Keratinocyte (primary cell): ENCODE measurements at regions not wholly inside any gene's neighbourhood (a gene's known extent, or its start where the extent isn't known, plus 50 kb on each side); places are given as distances from the start of the nearest gene placed in this dataset.

ENCODE experiments used
- DNase-seq: peaks from one replicate; pipeline ENCODE4 v3.0.0-alpha.2; 2011; ENCODE audit warnings: low read depth, missing footprints, low spot score
- FAIRE-seq: peaks from 2 replicates; lab custom pipeline; 2011; peaks lifted over from hg19 to GRCh38; lab: Jason Lieb, UNC
- H2AFZ ChIP-seq: 2 replicates; pipeline ENCODE4 v1.6.0; 2012; ENCODE audit warnings: low read length, control low read depth, inconsistent platforms; ENCODE audit not compliant: control insufficient read depth
- H3K27ac ChIP-seq: 2 replicates; pipeline ENCODE4 v1.5.1; 2011; ENCODE audit warnings: low read length; ENCODE audit not compliant: control insufficient read depth, insufficient read depth
- H3K27me3 ChIP-seq: 3 replicates; pipeline ENCODE4 v1.6.0; 2011; ENCODE audit warnings: low read length; ENCODE audit not compliant: control insufficient read depth, insufficient read depth; ENCODE audit errors: extremely low read depth
- H3K36me3 ChIP-seq, 2 experiments: 2 replicates in 1 of 2; 3 replicates in 1 of 2; pipeline ENCODE4 v1.5.1; 2011; ENCODE audit warnings: low read length in 2 of 2, mild to moderate bottlenecking in 1 of 2; ENCODE audit not compliant: control insufficient read depth in 2 of 2, insufficient read depth in 2 of 2; ENCODE audit errors: extremely low read depth in 1 of 2
- H3K4me1 ChIP-seq: 3 replicates; pipeline ENCODE4 v1.5.1; 2011; ENCODE audit warnings: low read length; ENCODE audit not compliant: control insufficient read depth, insufficient read depth; ENCODE audit errors: extremely low read depth
- H3K4me2 ChIP-seq: 3 replicates; pipeline ENCODE4 v1.6.0; 2011; ENCODE audit warnings: low read depth, low read length; ENCODE audit not compliant: control insufficient read depth, insufficient read depth; ENCODE audit errors: extremely low read depth
- H3K4me3 ChIP-seq, 3 experiments: fragments of 200-600 bp in 1 of 3; sonication (generic) in 1 of 3; 2 replicates in 2 of 3; 3 replicates in 1 of 3; pipeline ENCODE4 v1.5.1; 2011 to 2016; ENCODE audit warnings: low read length in 3 of 3, mild to moderate bottlenecking in 3 of 3, control low read depth in 2 of 3, inconsistent platforms in 1 of 3, low read depth in 1 of 3, mixed read lengths in 1 of 3, mixed run types in 1 of 3, moderate library complexity in 1 of 3; ENCODE audit not compliant: control insufficient read depth in 2 of 3, insufficient read depth in 2 of 3; ENCODE audit errors: extremely low read depth in 1 of 3
- H3K79me2 ChIP-seq: 2 replicates; pipeline ENCODE4 v1.6.0; 2012; ENCODE audit warnings: low read length; ENCODE audit not compliant: control insufficient read depth, insufficient read depth
- H3K9ac ChIP-seq: 3 replicates; pipeline ENCODE4 v1.6.0; 2011; ENCODE audit warnings: low read length; ENCODE audit not compliant: control insufficient read depth, insufficient read depth; ENCODE audit errors: extremely low read depth
- H3K9me1 ChIP-seq: 3 replicates; pipeline ENCODE4 v1.6.0; 2011; ENCODE audit warnings: low read length; ENCODE audit not compliant: control insufficient read depth, insufficient read depth; ENCODE audit errors: extremely low read depth
- H3K9me3 ChIP-seq: 2 replicates; pipeline ENCODE4 v1.5.1; 2012; ENCODE audit warnings: low read depth, low read length; ENCODE audit not compliant: control insufficient read depth
- H4K20me1 ChIP-seq: 3 replicates; pipeline ENCODE4 v1.6.0; 2011; ENCODE audit warnings: low read length; ENCODE audit not compliant: control insufficient read depth, insufficient read depth; ENCODE audit errors: extremely low read depth
- CTCF ChIP-seq, 3 experiments: IDR thresholded peaks in 1 of 3; conservative IDR thresholded peaks in 1 of 3; optimal IDR thresholded peaks in 1 of 3; 2 replicates in 2 of 3; 3 replicates in 1 of 3; pipeline versions ENCODE3 to v1.5.1; 2011; ENCODE audit warnings: low read length in 3 of 3, mild to moderate bottlenecking in 3 of 3, moderate library complexity in 2 of 3, control low read depth in 1 of 3, inconsistent platforms in 1 of 3; ENCODE audit not compliant: insufficient read depth in 2 of 3; ENCODE audit errors: extremely low read depth in 1 of 3
- EZH2 ChIP-seq: IDR thresholded peaks from one replicate; pipeline ENCODE4 v1.6.1; 2012; ENCODE audit warnings: inconsistent platforms, mild to moderate bottlenecking, low read length, moderate library complexity
- dilution Hi-C: fragments of 300-500 bp; cut with MboI; formaldehyde crosslinking; loops from one replicate; pipeline ENCODE4 v1.7.0; 2020; ENCODE audit warnings: low sequenced_read_pairs; ENCODE audit not compliant: extremely low pct_ligation_motif_present

GRCh38 chr7:89232-90019 lies 102.9 kb upstream of the FAM20C start:
- peak; percentile 48 for DNase-seq

GRCh38 chr7:90111-91063 lies 102.0 kb upstream of the FAM20C start:
- dilution Hi-C loops, result no loop called here
- no peaks in the 10 kb centered on the region for H4K20me1 ChIP-seq
- no peak overlapping the region for H3K4me3 ChIP-seq
- H3K27ac ChIP-seq, result peak overlapping the region; percentile 1
- peaks cover 41% of the 10 kb centered on the region for H3K4me1 ChIP-seq
- peaks cover 12% of the 10 kb centered on the region for H3K27me3 ChIP-seq
- no peak for TF ChIP-seq EZH2
- TF ChIP-seq CTCF (optimal IDR thresholded peaks at IDR 0.05 in 1 of 3, IDR thresholded peaks at IDR 0.05 in 1 of 3, conservative IDR thresholded peaks at IDR 0.05 in 1 of 3; ENCODE audit: extremely low read depth in 1 of 3, insufficient read depth in 2 of 3, low read length in 3 of 3), result no peak
- DNase-seq (no peak), FAIRE-seq (peak; percentile 74)
- no peaks in the 10 kb centered on the region for H3K9me3 ChIP-seq
- H3K36me3 ChIP-seq, result no peaks in the 10 kb centered on the region
- no peak overlapping the region for H3K4me2 ChIP-seq
- H3K9me1 ChIP-seq, result no peaks in the 10 kb centered on the region
- no peaks in the 10 kb centered on the region for H3K79me2 ChIP-seq
- H3K9ac ChIP-seq, result no peak overlapping the region
- H2AFZ ChIP-seq, result no peak overlapping the region

More at GRCh38 chr7:89232-90019, 102.9 kb upstream of the FAM20C start:
- H3K9me1 ChIP-seq, result no peaks in the 10 kb centered on the region
- no peak overlapping the region for H3K9ac ChIP-seq
- H3K27me3 ChIP-seq, result peaks cover 12% of the 10 kb centered on the region
- dilution Hi-C loops, result no loop called here
- H3K27ac ChIP-seq, result no peak overlapping the region
- H4K20me1 ChIP-seq, result no peaks in the 10 kb centered on the region
- H3K36me3 ChIP-seq, result no peaks in the 10 kb centered on the region
- no peaks in the 10 kb centered on the region for H3K79me2 ChIP-seq
- no peak overlapping the region for H3K4me3 ChIP-seq
- TF ChIP-seq CTCF (optimal IDR thresholded peaks at IDR 0.05 in 1 of 3, IDR thresholded peaks at IDR 0.05 in 1 of 3, conservative IDR thresholded peaks at IDR 0.05 in 1 of 3; ENCODE audit: extremely low read depth in 1 of 3, insufficient read depth in 2 of 3, low read length in 3 of 3), result no peak
- TF ChIP-seq EZH2, result no peak
- H3K4me1 ChIP-seq, result peaks cover 32% of the 10 kb centered on the region
- FAIRE-seq, result peak; percentile 95
- peak overlapping the region; percentile 4 for H3K4me2 ChIP-seq
- no peaks in the 10 kb centered on the region for H3K9me3 ChIP-seq
- H2AFZ ChIP-seq, result no peak overlapping the region
